GM18909 (cell line): ENCODE measurements at regions not wholly inside any gene's neighbourhood (a gene's known extent, or its start where the extent isn't known, plus 50 kb on each side); places are given as distances from the start of the nearest gene placed in this dataset.

Experiments used
- ATAC-seq: cut with Tn5 transposase; IDR thresholded peaks from one replicate; pipeline ENCODE4 v1.9.1; 2021; ENCODE audit warnings: mild to moderate bottlenecking; ENCODE audit not compliant: unreplicated experiment, poor library complexity

- ATAC-seq, result peak; percentile 98
Measured at GRCh38 chr3:176814285-176814684, 383.0 kb downstream of the TBL1XR1 start.

- no peak for ATAC-seq
Measured at GRCh38 chr3:176807938-176808337, 389.3 kb downstream of the TBL1XR1 start.

- no peak for ATAC-seq
Measured at GRCh38 chr3:176799675-176800074, 397.6 kb downstream of the TBL1XR1 start.

- ATAC-seq, result no peak
Measured at GRCh38 chr3:176798680-176799079, 398.6 kb downstream of the TBL1XR1 start.

- ATAC-seq, result no peak
Measured at GRCh38 chr3:176796371-176796770, 400.9 kb downstream of the TBL1XR1 start.

- no peak for ATAC-seq
Measured at GRCh38 chr3:176795891-176796290, 401.4 kb downstream of the TBL1XR1 start.

- ATAC-seq, result no peak
Measured at GRCh38 chr3:176794406-176794805, 402.9 kb downstream of the TBL1XR1 start.

- no peak for ATAC-seq
Measured at GRCh38 chr3:176789947-176790346, 407.3 kb downstream of the TBL1XR1 start.

- no peak for ATAC-seq
Measured at GRCh38 chr3:176789281-176789705, 408.0 kb downstream of the TBL1XR1 start.

- no peak for ATAC-seq
Measured at GRCh38 chr3:176787506-176787905, 409.8 kb downstream of the TBL1XR1 start.

- no peak for ATAC-seq
Measured at GRCh38 chr3:176785171-176785570, 412.1 kb downstream of the TBL1XR1 start.

GRCh38 chr3:176780766-176781165 is 416.5 kb downstream of the TBL1XR1 start:
- no peak for ATAC-seq

GRCh38 chr3:176776622-176777175 is 420.6 kb downstream of the TBL1XR1 start:
- ATAC-seq, result no peak

- ATAC-seq, result no peak
Measured at GRCh38 chr3:176769547-176770190, 427.6 kb downstream of the TBL1XR1 start.

- ATAC-seq, result no peak
Measured at GRCh38 chr3:176767385-176767784, 429.9 kb downstream of the TBL1XR1 start.

- no peak for ATAC-seq
Measured at GRCh38 chr3:176766862-176767261, 430.4 kb downstream of the TBL1XR1 start.

GRCh38 chr3:176765382-176765900 is 431.8 kb downstream of the TBL1XR1 start:
- ATAC-seq, result no peak

- ATAC-seq, result no peak
Measured at GRCh38 chr3:176759815-176760506, 437.3 kb downstream of the TBL1XR1 start.

GRCh38 chr3:176757429-176757828 is 439.9 kb downstream of the TBL1XR1 start:
- ATAC-seq, result no peak

- ATAC-seq, result peak; percentile 42
Measured at GRCh38 chr3:176755977-176756376, 441.3 kb downstream of the TBL1XR1 start.

- ATAC-seq, result peak; percentile 64
Measured at GRCh38 chr3:176755552-176755951, 441.7 kb downstream of the TBL1XR1 start.
